HG02610 (cell line): ENCODE measurements at regions not wholly inside any gene's neighbourhood (a gene's known extent, or its start where the extent isn't known, plus 50 kb on each side); places are given as distances from the start of the nearest gene placed in this dataset.
"Not testable (repeated sequence)": the region's sequence is repeated elsewhere in the genome, so short reads cannot be mapped to it uniquely, and the experiment has no call there.

ENCODE experiments used
- ATAC-seq: cut with Tn5 transposase; IDR thresholded peaks from one replicate; pipeline ENCODE4 v1.9.1; 2021; ENCODE audit warnings: mild to moderate bottlenecking, moderate library complexity; ENCODE audit not compliant: unreplicated experiment

GRCh38 chr6:112574190-112574589 lies 227.1 kb downstream of the RFPL4B start:
- ATAC-seq, result no peak

- no peak for ATAC-seq
Observed at GRCh38 chr6:112575309-112575834, 228.2 kb downstream of the RFPL4B start.

- ATAC-seq, result no peak
Observed at GRCh38 chr6:112576423-112576822, 229.3 kb downstream of the RFPL4B start.

- no peak for ATAC-seq
Observed at GRCh38 chr6:112579601-112580000, 232.5 kb downstream of the RFPL4B start.

GRCh38 chr6:112581015-112581414 lies 233.9 kb downstream of the RFPL4B start:
- ATAC-seq, result no peak

- no peak for ATAC-seq
Observed at GRCh38 chr6:112590326-112590725, 243.2 kb downstream of the RFPL4B start.

GRCh38 chr6:112591329-112591728 lies 244.2 kb downstream of the RFPL4B start:
- ATAC-seq, result no peak

- ATAC-seq, result no peak
Observed at GRCh38 chr6:112592159-112592558, 245.0 kb downstream of the RFPL4B start.

- ATAC-seq, result no peak
Observed at GRCh38 chr6:112594886-112595594, 247.9 kb downstream of the RFPL4B start.

GRCh38 chr6:112595841-112596240 lies 248.7 kb downstream of the RFPL4B start:
- no peak for ATAC-seq

GRCh38 chr6:112597176-112597575 lies 250.0 kb downstream of the RFPL4B start:
- ATAC-seq, result no peak

GRCh38 chr6:112600168-112600567 lies 253.0 kb downstream of the RFPL4B start:
- ATAC-seq, result no peak

GRCh38 chr6:112603726-112604125 lies 256.6 kb downstream of the RFPL4B start:
- no peak for ATAC-seq

GRCh38 chr6:112606656-112607435 lies 259.7 kb downstream of the RFPL4B start:
- ATAC-seq, result no peak

GRCh38 chr6:112608925-112609324 lies 261.8 kb downstream of the RFPL4B start:
- ATAC-seq, result not testable (repeated sequence)

GRCh38 chr6:112613410-112613809 lies 266.3 kb downstream of the RFPL4B start:
- no peak for ATAC-seq

- no peak for ATAC-seq
Observed at GRCh38 chr6:112618849-112619248, 271.7 kb downstream of the RFPL4B start.

GRCh38 chr6:112620812-112621569 lies 273.9 kb downstream of the RFPL4B start:
- ATAC-seq, result peak; percentile 70

- ATAC-seq, result no peak
Observed at GRCh38 chr6:112622036-112622435, 274.9 kb downstream of the RFPL4B start.

GRCh38 chr6:112626468-112627082 lies 279.4 kb downstream of the RFPL4B start:
- peak; percentile 51 for ATAC-seq

- ATAC-seq, result no peak
Observed at GRCh38 chr6:112634376-112634775, 287.2 kb downstream of the RFPL4B start.
